ENCODE measurements at regions not wholly inside any gene's neighbourhood (a gene's known extent, or its start where the extent isn't known, plus 50 kb on each side); places are given as distances from the start of the nearest gene placed in this dataset.
A peak's percentile ranks its signal among the peaks of the same experiment; 100 is the strongest.
"Not testable (repeated sequence)": the region's sequence is repeated elsewhere in the genome, so short reads cannot be mapped to it uniquely, and the experiment has no call there.

DNA sequence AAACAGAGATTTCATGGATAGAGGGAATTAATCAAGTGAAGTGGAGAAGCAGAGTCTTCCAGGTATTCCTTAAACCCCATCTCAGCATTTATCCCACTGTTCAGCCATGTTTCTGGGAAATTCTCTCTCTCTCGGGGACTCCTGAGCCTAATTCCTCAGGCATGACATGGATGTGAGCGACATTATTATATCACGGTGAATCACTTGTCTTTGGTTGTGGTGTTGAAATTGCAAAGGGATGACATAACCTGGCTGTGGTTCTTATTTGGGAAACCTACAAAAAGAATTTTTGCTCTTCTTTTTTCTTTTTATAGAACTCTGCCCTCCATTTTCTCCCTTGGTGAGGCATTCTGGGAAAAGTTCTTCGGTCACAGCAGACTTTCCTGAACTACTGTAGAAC is 457.9 kb upstream of the PTGER4 start:
- DNase-seq: peak; percentile 91

GRCh38 chr5:40221255-40221654 is 458.5 kb upstream of the PTGER4 start:
- DNase-seq: no peak

DNA sequence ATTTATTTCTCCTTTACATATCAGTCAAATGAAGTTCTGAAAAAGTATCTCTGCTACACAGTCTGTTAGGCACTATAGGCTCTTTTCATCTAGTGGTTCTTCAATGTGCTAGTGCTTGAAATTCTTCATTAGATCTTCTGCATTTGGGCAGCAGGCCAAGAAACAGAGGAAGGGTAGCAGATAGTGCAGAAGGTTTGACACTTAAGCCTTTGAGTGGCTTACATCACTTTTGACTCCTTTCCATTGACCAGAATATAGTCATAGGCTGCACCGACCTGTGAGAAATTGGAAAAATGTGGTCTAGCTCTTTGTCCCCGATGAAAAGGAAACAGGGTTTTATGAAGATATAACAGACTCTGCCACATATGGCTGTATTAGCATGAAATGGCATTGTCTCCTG is 459.5 kb upstream of the PTGER4 start:
- peak; percentile 10 for DNase-seq

DNA sequence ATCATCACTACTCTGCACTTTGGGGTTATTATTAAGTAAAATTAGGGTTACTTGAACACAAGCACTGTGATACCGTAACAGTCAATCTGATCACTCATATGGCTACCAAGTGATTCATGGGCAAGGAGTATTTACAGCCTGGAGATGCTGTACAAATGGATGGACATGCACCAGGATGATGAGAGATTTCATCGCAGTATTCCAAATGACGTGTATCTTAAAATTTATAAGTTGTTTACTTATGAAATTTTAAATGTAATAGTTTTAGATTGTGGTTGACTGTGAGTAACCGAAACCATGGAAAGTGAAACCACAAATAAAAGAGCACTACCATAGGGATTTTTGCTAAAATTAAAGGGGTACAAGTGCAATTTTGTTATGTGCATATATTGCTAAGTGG is 462.2 kb upstream of the PTGER4 start:
- no peak for DNase-seq

DNA sequence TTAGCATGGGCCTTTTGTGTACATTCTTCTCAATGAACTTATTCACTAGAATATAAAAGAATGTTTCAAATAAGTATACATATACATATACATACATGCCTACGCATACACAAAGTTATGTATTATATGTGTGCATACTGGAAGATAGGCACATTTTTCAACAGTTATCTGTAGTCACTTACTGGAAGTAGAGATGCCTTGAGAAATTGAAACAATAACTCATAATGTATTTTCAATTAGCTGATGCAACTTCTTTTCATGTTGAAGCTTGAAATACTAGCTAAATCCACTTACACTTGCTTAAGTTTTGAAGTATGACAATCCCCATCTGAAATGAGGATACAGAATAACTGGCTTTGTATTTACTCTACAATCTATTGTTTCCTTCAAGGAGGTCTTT is 469.0 kb upstream of the PTGER4 start:
- DNase-seq: no peak

DNA sequence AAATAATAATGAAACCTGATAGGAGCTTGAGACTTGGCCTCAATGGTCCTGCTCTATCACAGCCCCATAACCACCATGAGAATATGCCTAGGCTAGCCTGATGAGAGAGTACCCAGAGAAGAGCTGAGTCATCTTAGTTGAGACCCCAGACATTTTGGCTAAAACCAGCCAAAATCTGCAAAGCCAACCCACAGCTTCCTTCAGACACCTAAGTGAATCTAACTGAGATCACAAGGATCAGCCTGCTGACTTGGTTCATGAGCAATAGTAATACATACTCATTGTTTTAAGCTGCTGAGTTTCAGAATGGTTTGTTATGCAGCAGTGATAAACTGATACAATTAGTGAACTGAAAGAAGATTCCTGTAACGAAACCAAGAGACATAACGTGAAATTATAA is 473.7 kb upstream of the PTGER4 start:
- no peak for DNase-seq

- DNase-seq: no peak
Measured at GRCh38 chr5:40204144-40204543, 475.6 kb upstream of the PTGER4 start.

GRCh38 chr5:40202814-40203440 is 476.8 kb upstream of the PTGER4 start:
- no peak for DNase-seq

- peak; percentile 35 for DNase-seq
Measured at GRCh38 chr5:40198736-40199135, 481.0 kb upstream of the PTGER4 start.

GRCh38 chr5:40195574-40195973 is 484.1 kb upstream of the PTGER4 start:
- not testable (repeated sequence) for DNase-seq

GRCh38 chr5:40191150-40191549 is 488.6 kb upstream of the PTGER4 start:
- DNase-seq: no peak

DNA sequence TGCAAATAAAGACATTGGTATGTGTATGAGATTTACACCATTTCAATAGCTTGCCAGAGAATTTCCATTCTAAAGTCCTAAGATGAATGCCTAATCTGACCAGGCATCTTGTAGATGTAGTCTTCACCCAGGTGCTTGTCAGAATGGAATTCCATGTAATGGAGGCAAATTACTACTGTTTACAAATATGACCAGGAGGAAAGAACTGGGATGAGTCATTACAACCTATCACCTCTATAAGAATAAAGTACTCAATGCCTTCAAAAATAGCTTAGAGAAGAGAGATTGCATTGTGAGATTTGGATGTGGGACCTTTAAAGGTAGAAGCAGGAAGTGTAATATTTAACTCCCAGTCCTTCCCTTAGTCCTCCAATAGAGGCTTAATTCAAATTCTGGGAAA is 507.0 kb upstream of the PTGER4 start:
- DNase-seq: no peak

GRCh38 chr5:40171971-40172370 is 507.7 kb upstream of the PTGER4 start:
- DNase-seq: peak; percentile 57

DNA sequence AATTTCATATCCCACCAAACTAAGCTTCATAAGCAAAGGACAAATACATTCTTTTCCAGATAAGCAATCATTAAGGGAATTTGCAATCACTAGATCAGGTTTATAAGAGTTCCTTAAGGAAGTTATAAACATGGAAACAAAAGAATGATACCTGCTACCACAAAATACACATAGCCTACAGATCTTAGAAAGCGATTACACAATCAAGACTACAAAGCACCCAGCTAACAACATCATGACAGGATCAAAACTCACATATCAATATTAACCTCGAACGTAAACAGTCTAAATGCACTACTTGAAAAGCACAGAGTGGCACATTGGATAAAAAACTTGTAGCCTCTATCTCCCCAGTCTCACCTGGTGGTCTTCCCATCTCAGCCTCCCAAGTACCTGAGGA is 512.4 kb upstream of the PTGER4 start:
- DNase-seq: no peak

GRCh38 chr5:40166802-40167201 is 512.9 kb upstream of the PTGER4 start:
- peak; percentile 39 for DNase-seq

DNA sequence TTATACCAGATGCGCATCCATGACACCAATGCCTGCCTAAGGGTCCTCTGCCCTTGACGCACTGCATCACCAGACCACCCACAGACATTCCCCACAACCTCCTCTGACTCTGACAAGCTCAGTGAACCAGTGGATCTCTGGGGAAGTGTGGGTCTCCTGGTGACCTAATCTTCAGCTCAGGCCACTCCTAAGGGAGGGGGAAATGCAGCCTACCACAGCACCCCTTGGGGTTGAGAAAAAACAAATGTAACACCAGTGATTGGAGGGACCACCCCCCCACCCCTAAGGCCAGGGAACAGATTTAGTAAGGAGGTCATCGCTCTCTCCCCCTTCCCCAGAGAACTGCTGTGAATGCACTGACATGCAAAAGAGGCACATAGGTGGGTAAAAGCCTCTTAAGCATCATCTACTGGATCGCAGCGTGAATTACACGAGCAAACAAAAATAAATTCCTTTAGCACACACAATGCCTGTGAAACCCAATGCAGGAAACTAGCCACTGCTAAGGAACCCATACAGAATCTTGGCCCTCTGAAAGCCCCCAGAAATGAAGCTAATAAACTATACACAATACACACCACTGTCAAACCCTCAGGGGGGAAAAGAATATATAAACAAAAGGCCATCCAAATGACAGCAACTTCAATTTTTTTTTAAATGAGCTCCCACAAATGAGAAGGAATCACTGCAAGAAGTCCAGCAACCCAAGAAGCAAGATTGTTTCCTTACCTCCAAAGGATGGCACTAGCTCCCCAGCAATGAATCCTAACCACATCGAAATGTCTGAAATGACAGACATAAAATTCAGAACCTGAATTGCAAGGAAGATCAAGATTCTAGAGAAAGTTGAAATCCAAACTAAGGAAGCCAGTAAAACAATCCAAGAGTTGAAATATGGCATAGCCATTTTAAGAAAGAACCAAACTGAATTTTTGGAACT is 513.7 kb upstream of the PTGER4 start:
- peak; percentile 12 for DNase-seq

DNA sequence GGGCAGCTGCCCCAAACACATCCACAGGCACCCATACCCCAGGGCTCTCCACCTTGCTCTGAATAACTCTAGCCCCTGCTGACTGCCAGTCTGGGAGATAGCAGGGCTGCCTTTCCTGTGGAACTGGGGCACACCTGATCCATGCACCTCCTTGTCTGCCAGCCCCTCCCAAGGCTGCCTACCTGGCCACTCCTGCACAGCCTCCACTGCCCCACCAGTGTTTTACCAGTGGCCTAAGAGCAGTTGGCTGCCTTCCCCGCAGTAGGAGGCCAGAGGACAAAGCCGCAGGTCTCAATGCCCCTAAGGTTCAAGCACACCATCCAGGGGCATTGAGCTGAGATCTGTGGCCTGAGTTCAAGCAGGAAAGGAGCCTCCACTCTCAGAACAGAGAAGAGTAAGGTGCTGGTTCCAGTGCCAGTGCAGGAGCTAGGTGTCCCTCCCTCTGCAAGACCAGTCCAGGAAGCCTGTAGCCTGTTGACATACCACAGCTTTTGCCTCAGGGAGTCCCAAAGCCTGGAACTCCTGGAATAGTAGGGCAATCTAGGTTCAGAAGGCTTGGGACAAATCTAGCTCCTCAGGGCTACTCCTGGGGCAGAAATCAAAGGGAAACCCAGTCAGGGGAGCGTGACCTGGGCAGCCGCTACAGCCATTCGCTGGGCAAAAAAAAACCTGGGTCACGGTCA is 514.5 kb upstream of the PTGER4 start:
- no peak for DNase-seq

GRCh38 chr5:40160435-40160834 is 519.3 kb upstream of the PTGER4 start:
- DNase-seq: no peak

GRCh38 chr5:40154194-40154593 is 525.5 kb upstream of the PTGER4 start:
- DNase-seq: no peak

DNA sequence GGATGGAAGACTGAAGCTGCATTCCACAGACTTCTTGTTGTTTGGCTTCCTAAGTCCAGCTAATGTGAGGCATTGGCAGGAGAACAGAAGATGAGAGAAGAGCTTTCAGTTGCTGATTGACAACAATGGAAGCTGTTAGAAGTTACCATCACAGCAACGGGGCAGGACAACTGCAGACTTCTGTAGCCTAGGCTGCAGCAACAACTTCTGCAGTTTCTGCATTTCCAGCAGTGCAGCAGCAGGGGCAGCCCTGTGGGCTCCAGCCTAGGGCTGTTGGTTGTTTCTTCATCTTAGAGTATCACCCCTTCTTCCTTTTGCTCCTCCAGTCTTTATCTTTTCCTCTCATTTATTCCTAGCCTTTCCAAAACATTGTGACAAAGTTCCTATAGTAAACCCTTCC is 528.8 kb upstream of the PTGER4 start:
- no peak for DNase-seq

DNA sequence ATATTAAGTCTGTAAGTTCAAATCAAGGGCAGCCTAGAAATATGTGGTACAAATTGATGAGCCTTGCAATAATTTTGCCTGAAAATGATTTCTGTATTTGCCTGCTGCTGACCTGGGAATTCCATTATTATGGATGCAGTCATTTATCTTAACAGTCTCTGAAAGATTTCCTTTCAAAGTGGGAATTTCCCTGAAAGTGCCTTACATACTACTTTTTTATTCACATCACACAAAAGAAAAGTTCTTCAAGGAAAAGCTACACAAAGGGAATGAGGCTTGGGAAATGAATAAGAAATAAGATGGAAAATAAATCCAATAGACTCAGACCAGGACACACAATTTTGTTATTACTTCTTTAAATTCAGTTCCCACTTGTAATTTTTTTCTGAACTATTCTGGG is 537.8 kb upstream of the PTGER4 start:
- no peak for DNase-seq

DNA sequence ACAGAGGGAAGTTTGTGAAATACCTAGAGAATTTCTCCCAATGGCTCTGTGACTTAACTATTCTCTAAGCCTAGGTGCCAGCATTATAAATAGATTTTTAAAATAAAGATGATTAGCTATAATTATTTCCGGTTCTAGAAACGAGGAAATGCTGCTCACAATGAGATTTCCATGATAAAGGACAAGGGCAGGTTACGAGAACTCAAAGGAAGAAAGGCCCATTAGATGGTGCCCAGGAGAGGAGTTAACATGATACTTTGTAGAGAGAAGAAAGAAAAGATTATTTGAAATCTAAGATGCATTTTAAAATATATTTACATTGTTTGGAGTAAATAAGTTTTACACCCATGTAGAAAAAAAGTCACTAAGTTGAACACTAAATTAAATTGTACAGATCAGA is 538.3 kb upstream of the PTGER4 start:
- DNase-seq: no peak

- DNase-seq: no peak
Measured at GRCh38 chr5:40137223-40137622, 542.5 kb upstream of the PTGER4 start.

Data from fibroblast of skin of abdomen (primary cell).